Small intestine (tissue), 7 donors: ENCODE measurements at regions not wholly inside any gene's neighbourhood (a gene's known extent, or its start where the extent isn't known, plus 50 kb on each side); places are given as distances from the start of the nearest gene placed in this dataset.
"Not testable (repeated sequence)": the region's sequence is repeated elsewhere in the genome, so short reads cannot be mapped to it uniquely, and the experiment has no call there.

Experiments
- DNase-seq, 2 donors: peaks; one replicate each; pipeline versions ENCODE4 v3.0.0 to v3.0.0-alpha.2; 2013
- FAIRE-seq: peaks from 2 replicates; lab custom pipeline; 2012; peaks lifted over from hg19 to GRCh38; lab: Jason Lieb, UNC
- H3K27ac ChIP-seq, 3 donors: one replicate each; pipeline ENCODE4 v1.5.1; 2013; ENCODE audit warnings: low read length in 2 of 3, mild to moderate bottlenecking in 2 of 3, control low read depth in 1 of 3, inconsistent platforms in 1 of 3, low read depth in 1 of 3, moderate library complexity in 1 of 3
- H3K27me3 ChIP-seq, 3 donors: one replicate each; pipeline ENCODE4 v1.6.1; 2013; ENCODE audit warnings: low read length in 3 of 3, inconsistent platforms in 1 of 3; ENCODE audit not compliant: control insufficient read depth in 3 of 3, insufficient read depth in 3 of 3
- H3K36me3 ChIP-seq, 3 donors: one replicate each; pipeline ENCODE4 v1.6.1; 2013; ENCODE audit warnings: low read length in 3 of 3, inconsistent platforms in 1 of 3, low read depth in 1 of 3, mild to moderate bottlenecking in 1 of 3, moderate library complexity in 1 of 3; ENCODE audit not compliant: control insufficient read depth in 3 of 3, insufficient read depth in 2 of 3
- H3K4me1 ChIP-seq, 3 donors: one replicate each; pipeline ENCODE4 v1.6.1; 2013; ENCODE audit warnings: low read length in 2 of 3, inconsistent platforms in 1 of 3, low read depth in 1 of 3, mild to moderate bottlenecking in 1 of 3, moderate library complexity in 1 of 3; ENCODE audit not compliant: control insufficient read depth in 3 of 3, insufficient read depth in 2 of 3
- H3K4me3 ChIP-seq, 3 donors: one replicate each; pipeline ENCODE4 v1.5.1; 2013; ENCODE audit warnings: low read length in 3 of 3, control low read depth in 1 of 3, inconsistent platforms in 1 of 3, low read depth in 1 of 3, mild to moderate bottlenecking in 1 of 3, moderate library complexity in 1 of 3
- H3K9me3 ChIP-seq, 2 donors: one replicate each; pipeline ENCODE4 v1.6.1; 2013; ENCODE audit warnings: low read depth in 1 of 2, low read length in 1 of 2; ENCODE audit not compliant: control insufficient read depth in 2 of 2, insufficient read depth in 1 of 2
- WGBS, 3 donors: extraction: QIAGEN DNeasy Blood & Tissue Kit; methylation state at CpG; one replicate each; pipeline ENCODE4 v1.1.7; 2013; 5-methylcytosine and 5-hydroxymethylcytosine counted together
- donor health status: healthy with polysubstance abuse.
- donor health status: control.
- donor health status: control.
- donor health status: Bipolar disorder and iron deficiency.
- donor health status: healthy.

DNA sequence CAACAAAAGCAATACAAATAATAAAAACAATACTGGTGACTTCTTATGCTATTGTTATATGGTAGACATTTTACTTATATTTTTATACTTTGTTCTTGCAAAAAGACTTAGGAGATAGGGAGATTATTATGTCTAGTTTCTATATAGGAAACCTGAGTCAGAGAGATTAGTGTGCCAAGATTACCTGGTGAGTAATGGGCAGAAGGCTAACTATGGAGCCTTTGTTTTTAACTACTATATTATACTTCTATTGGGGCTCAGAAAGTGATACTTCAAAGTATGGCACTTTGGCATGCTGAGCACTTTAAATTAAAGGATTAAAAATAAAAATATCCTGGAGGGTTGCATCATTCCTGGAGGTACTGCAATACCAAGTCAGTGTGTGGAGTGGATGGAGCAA lies 117.5 kb upstream of the CLINT1 start:
- no peaks in the 10 kb centered on the region for H3K9me3 ChIP-seq
- H3K36me3 ChIP-seq, result no peaks in the 10 kb centered on the region
- FAIRE-seq (no peak), DNase-seq (no peak)
- H3K4me3 ChIP-seq, result no peak overlapping the region
- peaks cover 0 to 2% (median 0%) of the 10 kb centered on the region in 3 donors for H3K27me3 ChIP-seq
- no peak overlapping the region for H3K27ac ChIP-seq
- peaks cover 0 to 9% (median 0%) of the 10 kb centered on the region in 3 donors for H3K4me1 ChIP-seq

DNA sequence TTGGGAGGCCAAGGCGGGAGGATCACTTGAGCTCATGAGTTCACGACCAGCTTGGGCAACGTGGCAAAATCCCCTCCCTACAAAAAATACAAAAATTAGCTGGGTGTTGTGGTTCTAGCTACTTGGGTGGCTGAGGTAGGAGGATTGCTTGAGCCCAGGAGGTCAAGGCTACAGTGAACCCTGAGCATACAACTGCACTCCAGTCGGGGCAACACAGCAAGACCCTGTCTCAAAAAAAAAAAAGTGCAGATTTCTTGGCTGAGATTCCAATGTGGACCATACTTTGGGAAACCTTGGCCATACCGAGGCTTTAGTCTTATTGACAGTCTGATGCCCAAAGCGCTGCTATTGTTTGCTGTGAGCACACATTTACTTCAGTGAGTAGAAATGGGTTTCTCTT lies 113.6 kb upstream of the CLINT1 start:
- FAIRE-seq, result no peak
- Histone ChIP-seq H3K36me3 (no peaks in the 10 kb centered on the region), H3K27me3 (peaks cover 0 to 2% (median 0%) of the 10 kb centered on the region in 3 donors), H3K4me1 (peaks cover 0 to 3% (median 0%) of the 10 kb centered on the region in 3 donors), H3K9me3 (no peaks in the 10 kb centered on the region), H3K27ac (no peak overlapping the region), H3K4me3 (no peak overlapping the region)
- DNase-seq, result no peak
- 89 to 96% (median 91%) methylated on average over 6 of the region's 6 CpGs for WGBS, 3 donors

DNA sequence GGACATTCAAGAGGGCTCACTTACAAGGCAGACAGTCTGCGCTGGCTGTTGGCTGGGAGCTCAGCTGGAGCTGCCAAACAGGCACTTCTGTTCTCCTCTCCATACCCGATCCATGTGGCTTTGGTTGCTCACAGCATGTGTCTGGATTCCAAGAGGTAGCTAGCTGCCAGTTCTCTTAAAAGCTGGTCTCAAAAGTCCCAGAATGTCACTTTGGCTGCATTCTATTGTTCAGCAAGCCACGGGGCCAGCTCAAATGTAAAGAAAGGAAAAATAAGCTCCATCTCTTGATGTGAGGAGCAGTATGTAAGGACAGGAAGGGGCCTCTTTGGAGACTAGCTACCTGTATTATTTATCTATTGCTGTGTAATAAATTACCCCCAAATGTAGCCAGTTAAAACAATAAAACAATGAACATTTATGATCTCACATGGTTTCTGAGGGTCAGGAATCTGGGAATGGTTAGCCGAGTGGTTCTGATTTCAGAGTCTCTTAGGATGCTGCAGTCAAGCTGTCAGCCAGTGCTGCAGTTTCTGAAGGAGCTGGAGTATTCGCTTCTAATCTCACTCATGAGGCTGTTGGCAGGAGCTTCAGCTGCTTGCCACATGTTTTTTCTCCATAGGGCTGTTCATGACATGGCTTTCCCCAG lies 112.7 kb upstream of the CLINT1 start:
- no peak for FAIRE-seq
- Histone ChIP-seq H3K4me3 (no peak overlapping the region), H3K4me1 (peaks cover 0 to 3% (median 0%) of the 10 kb centered on the region in 3 donors), H3K27me3 (peaks cover 0 to 2% (median 0%) of the 10 kb centered on the region in 3 donors), H3K27ac (no peak overlapping the region), H3K36me3 (no peaks in the 10 kb centered on the region), H3K9me3 (no peaks in the 10 kb centered on the region)
- WGBS, 3 donors, result 35 to 49% (median 39%) methylated on average over 5 of the region's 5 CpGs
- peak in 1 of 2 donors; percentile 33 for DNase-seq

GRCh38 chr5:157968570-157968969 lies 109.6 kb upstream of the CLINT1 start:
- FAIRE-seq, H3K4me1 ChIP-seq, H3K9me3 ChIP-seq, H3K27ac ChIP-seq, H3K27me3 ChIP-seq, DNase-seq, H3K4me3 ChIP-seq, H3K36me3 ChIP-seq: not testable (repeated sequence)
- WGBS, 3 donors, result 63 to 97% (median 82%) methylated on average over 4 to 6 of the region's 6 CpGs

- H3K36me3 ChIP-seq, result no peaks in the 10 kb centered on the region
- no peaks in the 10 kb centered on the region for H3K27me3 ChIP-seq
- DNase-seq (no peak), FAIRE-seq (no peak)
- no peaks in the 10 kb centered on the region for H3K4me1 ChIP-seq
- H3K4me3 ChIP-seq, result no peak overlapping the region
- 82 to 88% (median 87%) methylated on average over 9 of the region's 9 CpGs for WGBS, 3 donors
- no peaks in the 10 kb centered on the region for H3K9me3 ChIP-seq
- H3K27ac ChIP-seq, result no peak overlapping the region
Measured at GRCh38 chr5:157965989-157966388, 107.0 kb upstream of the CLINT1 start.

DNA sequence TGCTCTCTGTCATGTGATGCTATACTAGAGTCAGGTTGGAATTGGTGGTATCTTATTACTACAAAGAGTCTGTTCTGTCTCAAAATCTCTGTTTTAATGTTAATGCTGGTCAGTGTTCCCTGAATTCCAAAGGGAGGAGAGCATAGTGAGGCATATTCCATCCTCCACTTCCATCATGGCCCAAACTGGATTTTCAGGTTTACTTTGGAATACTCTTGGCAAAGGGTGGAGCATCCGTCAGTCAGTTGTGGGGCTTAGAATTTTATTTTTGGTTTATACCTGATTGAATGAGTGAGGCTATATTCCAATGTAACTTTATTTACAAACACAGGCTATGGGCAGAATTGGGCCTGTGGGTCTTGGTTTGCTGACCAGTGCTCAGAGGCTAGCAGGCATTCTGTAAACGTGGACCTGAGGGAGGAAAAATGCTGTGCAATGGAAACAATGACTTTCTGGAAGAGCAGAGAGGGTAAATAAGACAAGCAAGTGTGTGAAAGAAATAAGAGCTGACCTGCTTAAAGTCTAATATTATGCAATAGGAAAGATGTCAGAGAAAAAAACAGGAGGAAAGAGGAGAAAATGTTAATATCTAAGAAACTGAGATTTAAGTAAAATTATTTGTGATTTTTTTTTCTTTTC lies 106.2 kb upstream of the CLINT1 start:
- H3K27ac ChIP-seq, result no peak overlapping the region
- DNase-seq (no peak), FAIRE-seq (no peak)
- H3K4me3 ChIP-seq, result no peak overlapping the region
- H3K9me3 ChIP-seq, result no peaks in the 10 kb centered on the region
- H3K27me3 ChIP-seq, result no peaks in the 10 kb centered on the region
- H3K4me1 ChIP-seq, result no peaks in the 10 kb centered on the region
- WGBS, 3 donors, result 59 to 76% (median 69%) methylated on average over 2 of the region's 2 CpGs
- no peaks in the 10 kb centered on the region for H3K36me3 ChIP-seq

DNA sequence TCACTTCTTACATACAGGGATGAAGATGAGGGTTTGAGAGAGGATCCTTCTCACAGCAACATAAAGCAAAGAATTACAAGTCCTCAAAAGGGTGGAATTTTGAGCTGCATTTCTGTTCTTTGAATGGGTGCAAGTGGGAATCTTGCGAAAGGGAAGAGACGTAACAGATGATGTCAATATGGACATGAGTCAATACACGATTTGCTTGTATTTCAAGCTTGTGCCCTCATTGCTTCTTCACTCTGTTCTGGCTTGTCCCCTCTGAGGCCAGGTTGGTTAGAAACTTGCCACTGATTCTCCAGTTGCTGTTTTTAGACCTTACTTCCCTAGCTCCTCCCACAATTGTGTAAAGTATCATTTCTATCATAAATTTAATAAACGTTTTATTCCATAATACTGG lies 104.8 kb upstream of the CLINT1 start:
- WGBS, 3 donors, result 74 to 81% (median 77%) methylated on average over 4 of the region's 4 CpGs
- no peak for FAIRE-seq

DNA sequence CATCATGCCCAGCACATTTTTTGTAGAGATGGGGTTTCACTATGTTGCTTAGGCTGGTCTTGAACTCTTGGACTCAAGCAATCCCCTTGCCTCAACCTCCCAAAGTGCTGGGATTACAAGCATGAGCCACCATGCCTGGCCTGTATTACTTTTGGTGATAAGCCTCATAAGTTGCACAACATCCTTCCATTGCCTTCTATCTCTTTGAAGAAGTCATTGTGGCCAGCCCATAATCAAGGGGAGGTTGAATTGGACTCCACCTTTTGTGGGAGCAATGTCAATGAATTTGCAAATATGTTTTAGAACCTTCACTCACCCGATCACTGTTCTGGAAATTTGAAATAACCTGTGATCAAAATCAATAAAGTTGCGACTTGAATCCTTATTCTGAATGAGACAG lies 104.3 kb upstream of the CLINT1 start:
- Histone ChIP-seq H3K4me1 (no peaks in the 10 kb centered on the region), H3K27ac (no peak overlapping the region), H3K4me3 (no peak overlapping the region), H3K27me3 (no peaks in the 10 kb centered on the region), H3K9me3 (peaks cover 0 to 2% of the 10 kb centered on the region in 2 donors), H3K36me3 (no peaks in the 10 kb centered on the region)
- no peak for FAIRE-seq
- 89 to 93% (median 90%) methylated on average over 2 of the region's 2 CpGs for WGBS, 3 donors
- no peak for DNase-seq

More for the DNA sequence above, 104.8 kb upstream of the CLINT1 start:
- Histone ChIP-seq H3K27ac (no peak overlapping the region), H3K9me3 (peaks cover 0 to 2% of the 10 kb centered on the region in 2 donors), H3K4me3 (no peak overlapping the region), H3K27me3 (no peaks in the 10 kb centered on the region), H3K36me3 (no peaks in the 10 kb centered on the region), H3K4me1 (no peaks in the 10 kb centered on the region)
- DNase-seq, result no peak
